HG03108 (cell line): ENCODE measurements at regions not wholly inside any gene's neighbourhood (a gene's known extent, or its start where the extent isn't known, plus 50 kb on each side); places are given as distances from the start of the nearest gene placed in this dataset.

Source experiments
- ATAC-seq: cut with Tn5 transposase; IDR thresholded peaks from one replicate; pipeline ENCODE4 v1.9.1; 2021; ENCODE audit warnings: moderate library complexity; ENCODE audit not compliant: unreplicated experiment

DNA sequence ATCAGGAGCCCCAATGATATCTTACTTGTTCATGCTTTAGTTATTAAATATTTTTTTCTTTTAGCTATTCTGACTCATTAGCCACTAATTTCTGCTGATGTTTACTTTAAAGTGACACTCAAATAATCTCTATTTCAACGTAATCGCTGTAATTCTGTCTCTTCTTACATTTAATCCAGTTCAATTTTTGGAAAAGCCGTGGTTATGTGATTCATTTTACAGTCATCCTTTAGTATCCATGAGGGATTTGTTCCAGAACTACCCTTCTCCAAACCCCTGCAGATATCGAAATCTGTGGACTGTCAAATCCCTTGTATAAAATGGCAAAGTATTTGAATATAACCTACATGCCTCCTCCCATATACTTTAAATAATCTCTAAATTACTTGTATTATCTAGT, 1103.4 kb downstream of the LRFN5 start:
- no peak for ATAC-seq

GRCh38 chr14:42703501-42703900, 1096.8 kb downstream of the LRFN5 start:
- ATAC-seq = no peak

DNA sequence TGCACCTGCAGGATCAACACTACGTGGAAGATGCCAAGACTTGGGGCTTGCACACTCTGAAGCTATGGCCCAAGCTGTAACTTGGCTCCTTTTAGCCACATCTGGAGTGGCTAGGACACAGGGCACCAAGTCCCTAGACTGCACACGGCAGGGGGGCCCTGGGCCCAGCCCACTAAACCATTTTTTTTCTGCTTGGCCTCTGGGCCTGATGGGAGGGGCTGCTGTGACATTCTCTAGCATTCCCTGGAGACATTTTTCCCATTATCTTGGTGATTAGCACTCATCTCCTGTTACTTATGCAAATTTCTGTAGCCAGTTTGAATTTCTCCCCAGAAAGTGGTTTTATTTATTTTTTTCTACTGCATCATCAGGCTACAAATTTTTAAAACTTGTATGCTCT, 1080.7 kb downstream of the LRFN5 start:
- ATAC-seq = no peak

DNA sequence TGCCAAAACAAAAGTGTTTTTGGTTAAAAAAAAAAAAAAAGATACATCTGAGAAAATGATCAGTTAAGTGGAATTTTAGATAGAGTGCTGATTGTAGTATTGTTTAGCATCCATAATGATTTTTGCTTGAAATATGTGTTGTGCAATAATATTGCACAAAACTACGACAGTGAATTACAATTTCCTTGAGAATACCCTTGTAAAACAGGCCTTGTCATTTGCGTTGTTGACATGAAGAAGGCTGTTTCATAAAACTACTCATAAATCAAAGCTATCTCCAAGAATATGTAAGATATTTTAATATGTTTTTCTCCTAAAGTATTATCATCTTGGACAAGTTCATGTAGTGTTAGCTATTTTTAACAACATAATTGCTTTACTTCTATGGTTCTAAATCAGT, 1077.0 kb downstream of the LRFN5 start:
- no peak for ATAC-seq

DNA sequence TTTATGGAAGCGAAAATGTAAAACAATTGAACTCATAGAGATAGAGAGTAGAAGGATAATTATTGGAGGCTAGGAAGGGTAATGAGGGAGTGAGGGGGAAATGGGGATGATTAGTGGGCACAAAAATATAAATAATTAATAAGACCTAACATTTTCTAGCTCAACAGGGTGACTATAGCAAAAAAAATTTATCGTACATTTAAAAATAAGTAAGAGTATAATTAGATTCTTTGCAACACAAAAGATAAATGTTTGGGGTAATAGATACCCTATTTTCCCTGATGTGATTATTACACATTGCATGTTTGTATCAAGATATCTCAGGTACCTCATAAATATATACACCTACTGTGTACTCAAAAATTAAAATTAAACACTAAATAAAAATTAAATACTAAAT, 1070.0 kb downstream of the LRFN5 start:
- no peak for ATAC-seq

DNA sequence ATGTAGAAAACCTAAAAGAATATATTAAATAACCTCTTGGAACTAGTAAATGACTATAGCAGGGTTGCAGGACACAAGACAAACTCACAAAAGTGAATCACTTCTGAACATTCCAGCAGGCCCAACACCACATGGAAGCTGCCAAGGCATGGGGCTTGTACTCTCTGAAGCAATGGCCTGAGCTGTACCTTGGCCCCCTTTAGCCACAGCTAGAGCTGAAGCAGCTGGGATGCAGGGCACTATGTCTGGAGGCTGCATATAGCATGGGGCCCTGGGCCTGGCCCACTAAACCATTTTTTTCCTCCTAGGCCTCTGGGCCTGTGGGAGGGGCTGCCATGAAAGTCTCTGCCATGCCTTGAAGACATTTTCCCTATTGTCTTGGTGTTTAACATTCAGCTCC, 1067.3 kb downstream of the LRFN5 start:
- no peak for ATAC-seq

DNA sequence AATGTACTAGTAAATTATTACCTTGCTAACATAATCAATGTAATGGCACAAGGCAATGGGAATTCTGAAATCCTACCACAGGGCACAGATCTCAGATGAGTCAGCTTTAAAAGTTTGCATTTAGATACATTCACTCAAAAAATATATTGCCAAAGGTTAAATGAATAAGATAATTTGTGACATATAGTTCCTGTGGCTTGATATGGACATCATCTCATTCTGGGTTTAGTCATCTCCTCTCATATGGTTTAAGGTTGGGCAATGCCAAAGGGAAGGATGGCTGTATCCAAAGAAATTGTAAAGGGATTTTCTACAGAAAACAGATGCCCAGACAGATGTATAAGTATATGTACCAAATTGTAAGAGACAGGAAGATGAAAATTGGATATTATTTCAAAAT, 1065.0 kb downstream of the LRFN5 start:
- ATAC-seq = no peak

DNA sequence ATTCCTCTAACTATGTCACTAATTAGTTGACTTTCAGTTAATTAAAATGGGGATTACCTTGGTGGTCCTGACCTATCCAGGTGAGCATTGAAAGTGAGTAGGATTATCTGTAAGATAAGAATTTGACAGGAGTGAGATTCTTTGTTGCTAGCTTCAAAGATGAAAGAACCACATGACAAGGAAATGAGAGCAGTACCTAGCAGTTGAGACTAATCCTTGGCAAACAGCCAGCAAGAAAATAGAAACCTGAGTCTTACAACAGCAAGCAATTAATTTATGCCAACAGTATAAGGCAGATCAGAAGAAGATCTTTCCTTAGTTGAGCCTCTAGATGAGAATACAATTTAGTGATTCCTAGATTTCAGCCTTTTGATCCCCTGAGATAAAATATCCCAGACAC, 1058.4 kb downstream of the LRFN5 start:
- no peak for ATAC-seq

GRCh38 chr14:42664190-42664589, 1057.5 kb downstream of the LRFN5 start:
- ATAC-seq = no peak

DNA sequence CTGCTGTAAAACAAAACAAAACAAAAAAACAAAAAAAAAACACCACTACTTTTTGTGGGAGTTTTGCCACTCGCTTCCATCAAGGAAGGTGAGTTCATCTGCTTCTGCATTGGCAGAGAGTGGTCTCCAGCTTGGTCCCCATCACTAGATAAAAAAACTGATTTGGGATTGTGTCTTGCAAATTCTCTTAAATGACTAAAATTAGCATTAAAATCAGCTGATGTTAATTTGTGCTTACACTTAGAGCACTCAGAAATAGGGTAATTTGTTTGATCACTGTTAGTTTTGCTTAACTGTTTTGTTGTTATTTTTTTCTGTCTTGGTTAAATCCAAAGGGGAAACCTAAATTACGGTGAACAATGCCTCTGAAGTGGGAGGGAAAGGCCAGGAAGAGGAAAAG, 1048.0 kb downstream of the LRFN5 start:
- no peak for ATAC-seq

GRCh38 chr14:42642787-42643186, 1036.1 kb downstream of the LRFN5 start:
- no peak for ATAC-seq

- no peak for ATAC-seq
Observed at GRCh38 chr14:42633504-42634095, 1026.9 kb downstream of the LRFN5 start.

- no peak for ATAC-seq
Observed at GRCh38 chr14:42629553-42629952, 1022.9 kb downstream of the LRFN5 start.

DNA sequence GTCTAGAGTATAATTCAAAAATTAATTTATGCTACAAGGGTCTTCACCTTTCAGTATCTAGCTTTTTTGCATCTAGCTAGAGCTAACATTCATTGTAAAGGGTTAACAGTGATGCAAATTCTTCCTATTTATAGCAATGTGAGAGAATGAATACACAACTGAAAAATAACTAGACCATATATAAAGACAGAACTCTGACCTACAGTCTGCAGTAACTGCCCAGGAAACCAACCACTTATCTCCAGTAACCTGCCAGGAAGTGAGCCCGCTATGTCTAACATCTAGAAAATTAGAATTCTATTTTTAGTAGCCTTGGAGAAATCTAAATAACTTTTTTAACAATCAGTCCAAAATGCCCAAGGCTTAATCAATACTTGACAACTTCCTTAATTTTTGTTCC, 1021.9 kb downstream of the LRFN5 start:
- ATAC-seq = no peak

- ATAC-seq = no peak
Observed at GRCh38 chr14:42626986-42627385, 1020.3 kb downstream of the LRFN5 start.

DNA sequence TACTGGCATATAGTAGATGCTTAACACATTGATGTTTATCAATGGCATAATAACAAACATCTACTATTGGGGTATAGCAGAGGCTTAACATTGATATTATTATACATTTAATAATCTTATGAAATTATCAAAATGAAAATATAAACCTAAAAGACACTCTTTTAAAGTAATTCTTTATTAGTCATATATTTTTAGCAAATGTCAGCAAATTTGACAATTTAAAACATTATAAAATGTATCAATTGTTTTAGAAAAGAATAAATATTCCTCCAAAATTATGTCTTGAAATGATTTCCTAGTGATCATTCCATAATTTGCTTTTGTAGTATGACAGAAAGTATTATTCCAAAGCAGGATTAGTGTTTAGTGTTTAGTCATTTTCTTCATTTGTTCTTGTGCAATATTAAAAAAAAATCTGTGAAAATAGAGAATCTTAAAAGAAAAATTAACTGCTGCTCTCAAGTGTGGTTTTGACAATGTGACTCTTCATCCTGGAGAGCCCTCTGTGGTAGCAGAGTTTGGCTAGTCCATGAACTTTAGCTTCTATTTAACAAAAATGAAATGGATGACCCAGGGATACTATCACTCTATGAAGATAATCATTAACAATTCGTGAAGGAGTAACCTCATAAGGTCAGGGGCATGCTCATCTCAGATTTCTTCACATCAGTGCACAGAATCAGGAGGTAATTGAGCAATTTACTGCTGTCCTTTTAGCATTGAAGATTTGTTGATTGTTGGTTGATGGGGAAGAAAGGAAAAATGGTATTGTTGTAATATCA, 1018.5 kb downstream of the LRFN5 start:
- no peak for ATAC-seq

GRCh38 chr14:42617005-42617404, 1010.3 kb downstream of the LRFN5 start:
- no peak for ATAC-seq

DNA sequence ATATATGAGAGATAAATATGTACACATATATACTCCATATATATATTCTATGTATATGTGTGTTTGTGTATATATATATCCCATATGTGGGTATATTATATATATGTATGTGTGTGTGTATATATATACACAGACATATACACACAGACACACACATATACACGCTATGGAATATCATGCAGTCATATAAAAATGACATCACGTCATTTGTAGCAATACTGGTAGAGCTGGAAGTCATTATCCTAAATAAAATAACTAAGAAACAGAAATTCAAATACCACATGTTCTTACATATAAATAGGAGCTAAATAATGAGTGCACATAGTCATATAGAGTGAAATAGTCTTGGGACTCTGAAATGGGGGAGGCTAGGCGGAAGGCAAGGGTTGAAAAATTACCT, 1000.2 kb downstream of the LRFN5 start:
- ATAC-seq = no peak

DNA sequence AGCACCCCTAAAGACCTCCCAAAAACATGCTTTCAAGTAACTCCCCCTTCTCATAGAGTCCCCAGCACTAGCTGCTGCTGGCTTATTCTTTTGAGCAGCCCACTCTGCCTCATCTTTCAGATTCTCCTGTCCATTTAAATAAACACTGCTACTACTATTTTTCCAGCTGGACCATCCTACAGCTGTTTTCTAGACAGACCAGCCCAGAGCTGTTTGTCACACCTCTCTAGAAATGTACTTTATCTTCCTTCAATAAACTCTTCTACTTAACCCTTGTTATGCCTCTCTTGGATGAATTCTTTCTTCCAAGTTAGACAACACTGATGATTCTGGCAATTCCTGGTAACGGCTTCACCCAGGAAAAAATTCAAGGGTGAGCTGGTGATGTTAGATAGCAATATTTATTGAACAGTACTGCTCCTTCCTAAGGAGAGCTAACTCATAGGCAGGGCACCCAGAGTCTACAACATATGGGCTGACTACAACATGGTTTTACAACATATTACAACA, 995.7 kb downstream of the LRFN5 start:
- no peak for ATAC-seq

- no peak for ATAC-seq
Observed at GRCh38 chr14:42572032-42572431, 965.4 kb downstream of the LRFN5 start.

DNA sequence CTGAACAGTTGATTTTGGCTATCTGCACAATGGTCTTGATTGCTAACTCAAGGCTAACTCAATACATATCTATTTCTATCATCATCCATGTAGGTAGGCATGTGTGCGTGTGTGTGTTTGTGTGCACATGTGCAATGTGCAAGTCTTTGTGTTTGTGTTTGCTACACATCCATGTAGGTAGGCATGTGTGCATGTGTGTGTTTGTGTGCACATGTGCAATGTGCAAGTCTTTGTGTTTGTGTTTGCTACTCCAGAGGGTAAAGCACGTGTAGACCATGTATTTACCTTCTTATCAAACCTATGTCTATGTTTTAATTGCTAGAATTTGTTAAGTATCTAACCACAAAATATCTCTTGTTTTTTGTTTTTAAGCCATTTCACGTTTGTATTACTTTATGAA, 962.6 kb downstream of the LRFN5 start:
- ATAC-seq = no peak

- no peak for ATAC-seq
Observed at GRCh38 chr14:42565556-42565955, 958.9 kb downstream of the LRFN5 start.

GRCh38 chr14:42563313-42563712, 956.6 kb downstream of the LRFN5 start:
- ATAC-seq = no peak
